Sigmoid colon (tissue), 4 donors: ENCODE measurements at regions not wholly inside any gene's neighbourhood (a gene's known extent, or its start where the extent isn't known, plus 50 kb on each side); places are given as distances from the start of the nearest gene placed in this dataset.
A peak's percentile ranks its signal among the peaks of the same experiment; 100 is the strongest.

Experiments
- POLR2AphosphoS5 ChIP-seq, 4 donors: sonication (generic); formaldehyde crosslinking; IDR thresholded peaks; one replicate each; pipeline ENCODE4 v1.6.1; 2017; ENCODE audit warnings: antibody characterized with exemption in 4 of 4
- TF ChIP-seq, protein P1 (sequence below), 4 experiments: fragments of 450-650 bp in 3 of 4; fragments of 200-600 bp in 1 of 4; IDR thresholded peaks; one replicate each; pipeline ENCODE4 v1.5.1; 2016 to 2019; ENCODE audit warnings: antibody characterized with exemption in 4 of 4, mild to moderate bottlenecking in 3 of 4, moderate library complexity in 2 of 4

DNA sequence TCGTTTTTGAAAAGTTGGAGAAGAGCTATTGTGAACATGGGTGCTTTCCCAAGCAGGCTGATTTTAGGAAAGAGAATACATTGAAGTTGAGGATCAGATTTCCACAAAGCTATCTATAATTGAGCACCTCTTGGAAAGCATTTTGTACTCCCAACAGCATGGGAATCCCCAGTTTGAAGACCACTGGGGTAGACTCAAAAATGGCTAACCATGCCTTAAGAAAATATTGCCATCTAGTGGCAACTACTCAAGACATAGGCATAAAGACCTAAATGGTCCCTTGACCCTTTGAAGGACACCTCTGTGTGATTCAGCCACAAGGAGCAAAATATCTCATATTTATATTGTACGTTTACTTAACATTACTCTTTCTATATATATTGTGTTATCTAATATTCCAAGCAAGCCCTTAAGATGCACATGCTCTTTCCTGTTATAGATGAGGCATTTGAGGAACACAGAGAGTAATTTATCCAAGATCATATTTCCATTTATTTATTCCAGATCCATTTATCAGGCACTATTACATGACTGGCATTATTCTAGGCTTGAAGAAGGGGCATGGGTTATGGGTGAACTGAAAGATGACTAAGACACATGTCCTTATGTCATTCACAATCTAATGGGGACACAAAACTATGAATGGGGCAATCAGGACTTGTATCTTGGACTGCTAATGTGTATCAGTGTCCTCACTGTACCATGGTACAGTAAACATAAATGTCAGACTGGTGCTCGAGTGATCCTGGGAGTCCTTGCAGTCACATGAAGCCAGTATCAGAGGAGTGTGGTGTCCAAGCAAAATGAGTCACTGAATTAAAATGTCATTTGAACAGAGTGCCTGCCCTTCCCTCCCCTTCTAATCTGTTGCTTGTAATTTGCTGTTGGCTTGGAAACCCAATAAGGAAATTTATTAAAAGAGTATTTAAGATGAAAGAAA is 121.0 kb upstream of the XPO1 start:
- TF ChIP-seq, protein P1, sequence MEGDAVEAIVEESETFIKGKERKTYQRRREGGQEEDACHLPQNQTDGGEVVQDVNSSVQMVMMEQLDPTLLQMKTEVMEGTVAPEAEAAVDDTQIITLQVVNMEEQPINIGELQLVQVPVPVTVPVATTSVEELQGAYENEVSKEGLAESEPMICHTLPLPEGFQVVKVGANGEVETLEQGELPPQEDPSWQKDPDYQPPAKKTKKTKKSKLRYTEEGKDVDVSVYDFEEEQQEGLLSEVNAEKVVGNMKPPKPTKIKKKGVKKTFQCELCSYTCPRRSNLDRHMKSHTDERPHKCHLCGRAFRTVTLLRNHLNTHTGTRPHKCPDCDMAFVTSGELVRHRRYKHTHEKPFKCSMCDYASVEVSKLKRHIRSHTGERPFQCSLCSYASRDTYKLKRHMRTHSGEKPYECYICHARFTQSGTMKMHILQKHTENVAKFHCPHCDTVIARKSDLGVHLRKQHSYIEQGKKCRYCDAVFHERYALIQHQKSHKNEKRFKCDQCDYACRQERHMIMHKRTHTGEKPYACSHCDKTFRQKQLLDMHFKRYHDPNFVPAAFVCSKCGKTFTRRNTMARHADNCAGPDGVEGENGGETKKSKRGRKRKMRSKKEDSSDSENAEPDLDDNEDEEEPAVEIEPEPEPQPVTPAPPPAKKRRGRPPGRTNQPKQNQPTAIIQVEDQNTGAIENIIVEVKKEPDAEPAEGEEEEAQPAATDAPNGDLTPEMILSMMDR (IDR thresholded peaks at IDR 0.05): peak in 3 of 4 experiments; percentile 10 to 30 (median 17)
- TF ChIP-seq POLR2AphosphoS5 (IDR thresholded peaks at IDR 0.05): no peak
